ENCODE measurements at regions not wholly inside any gene's neighbourhood (a gene's known extent, or its start where the extent isn't known, plus 50 kb on each side); places are given as distances from the start of the nearest gene placed in this dataset.

DNA sequence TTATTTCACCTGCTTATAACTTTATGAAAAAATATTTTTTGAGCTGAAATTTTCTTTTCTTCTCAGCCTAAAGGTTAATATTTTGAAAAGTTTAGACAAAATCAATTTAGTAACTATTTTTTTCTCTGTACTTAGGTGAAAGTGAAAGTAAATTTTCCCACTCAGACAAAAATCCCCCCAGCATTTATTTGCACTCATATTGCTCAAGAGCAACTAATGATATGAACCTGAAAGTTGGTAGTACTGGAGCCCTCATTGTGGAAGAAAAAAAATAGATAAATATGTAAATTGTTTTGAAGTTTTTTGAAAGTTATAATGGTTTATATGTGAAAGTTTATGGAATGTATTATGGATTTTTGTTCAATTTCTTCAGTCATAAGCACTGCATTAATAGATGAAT, 1005.9 kb upstream of the ATXN7L3B start:
- peaks cover 0 to 1% (median 0%) of the 10 kb centered on the region in 3 donors for H3K27me3 Mint-ChIP-seq (ENCODE audit: low read depth in 3 of 3)
- intact Hi-C loops (cut with micrococcal nuclease) = no loop called here

DNA sequence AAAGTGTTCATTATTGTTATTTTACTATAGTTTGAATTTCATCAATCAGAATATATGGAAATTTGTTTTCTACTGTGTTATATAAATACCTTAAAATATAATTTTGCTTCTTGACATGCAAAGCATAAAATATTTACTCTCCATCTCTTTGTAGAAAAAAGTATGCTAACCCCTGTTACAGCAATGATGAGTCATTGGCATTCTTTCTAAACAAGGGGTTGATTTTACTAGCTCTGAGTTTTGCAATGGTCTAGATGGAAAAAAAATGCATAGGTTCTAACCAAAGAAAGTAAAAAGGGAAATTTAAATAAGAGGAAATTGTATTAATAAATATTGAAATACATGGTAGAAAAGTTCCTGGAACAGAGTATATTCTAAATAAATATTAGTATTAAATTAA, 990.2 kb upstream of the ATXN7L3B start:
- no peaks in the 10 kb centered on the region for H3K36me3 ChIP-seq (replicated peaks in 1 of 2; ENCODE audit: control insufficient read depth in 1 of 2, insufficient read depth in 2 of 2, low read length in 2 of 2)
- no peaks in the 10 kb centered on the region for H3K79me2 ChIP-seq (ENCODE audit: insufficient read depth, low read length)
- DNase-seq = no peak
- intact Hi-C loops (cut with micrococcal nuclease) = no loop called here
- no peak overlapping the region for H3K27ac Mint-ChIP-seq
- no peak overlapping the region for H3K27ac ChIP-seq (ENCODE audit: low read depth in 1 of 2, low read length in 2 of 2)
- no peaks in the 10 kb centered on the region for H3K4me1 Mint-ChIP-seq
- H3K4me3 Mint-ChIP-seq = no peak overlapping the region
- H3K4me1 ChIP-seq (ENCODE audit: control insufficient read depth in 1 of 2, insufficient read depth in 2 of 2, low read length in 2 of 2) = no peaks in the 10 kb centered on the region
- H3K9me3 Mint-ChIP-seq = peaks cover 0 to 4% (median 0%) of the 10 kb centered on the region in 7 donors
- H3K27me3 Mint-ChIP-seq (ENCODE audit: low read depth in 3 of 3) = peaks cover 0 to 2% (median 2%) of the 10 kb centered on the region in 3 donors
- H3K9ac ChIP-seq (ENCODE audit: insufficient read depth, low read length, poor library complexity, severe bottlenecking) = no peak overlapping the region
- H3K9me3 ChIP-seq (replicated peaks in 1 of 2; ENCODE audit: control insufficient read depth in 1 of 2, insufficient read depth in 1 of 2, low read length in 2 of 2) = peaks cover 2 to 7% of the 10 kb centered on the region in 2 donors
- H3K4me2 ChIP-seq (replicated peaks; ENCODE audit: extremely low read depth, low read length, poor library complexity, severe bottlenecking) = no peak overlapping the region
- TF ChIP-seq, protein P1, sequence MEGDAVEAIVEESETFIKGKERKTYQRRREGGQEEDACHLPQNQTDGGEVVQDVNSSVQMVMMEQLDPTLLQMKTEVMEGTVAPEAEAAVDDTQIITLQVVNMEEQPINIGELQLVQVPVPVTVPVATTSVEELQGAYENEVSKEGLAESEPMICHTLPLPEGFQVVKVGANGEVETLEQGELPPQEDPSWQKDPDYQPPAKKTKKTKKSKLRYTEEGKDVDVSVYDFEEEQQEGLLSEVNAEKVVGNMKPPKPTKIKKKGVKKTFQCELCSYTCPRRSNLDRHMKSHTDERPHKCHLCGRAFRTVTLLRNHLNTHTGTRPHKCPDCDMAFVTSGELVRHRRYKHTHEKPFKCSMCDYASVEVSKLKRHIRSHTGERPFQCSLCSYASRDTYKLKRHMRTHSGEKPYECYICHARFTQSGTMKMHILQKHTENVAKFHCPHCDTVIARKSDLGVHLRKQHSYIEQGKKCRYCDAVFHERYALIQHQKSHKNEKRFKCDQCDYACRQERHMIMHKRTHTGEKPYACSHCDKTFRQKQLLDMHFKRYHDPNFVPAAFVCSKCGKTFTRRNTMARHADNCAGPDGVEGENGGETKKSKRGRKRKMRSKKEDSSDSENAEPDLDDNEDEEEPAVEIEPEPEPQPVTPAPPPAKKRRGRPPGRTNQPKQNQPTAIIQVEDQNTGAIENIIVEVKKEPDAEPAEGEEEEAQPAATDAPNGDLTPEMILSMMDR (IDR thresholded peaks at IDR 0.05) = no peak
- no peaks in the 10 kb centered on the region for H3K36me3 Mint-ChIP-seq
- no peaks in the 10 kb centered on the region for H4K20me1 ChIP-seq (ENCODE audit: insufficient read depth, low read length)
- H3K4me3 ChIP-seq (replicated peaks in 1 of 3; ENCODE audit: low read depth in 2 of 3, low read length in 3 of 3) = no peak overlapping the region
- H3K27me3 ChIP-seq (ENCODE audit: control insufficient read depth in 2 of 2, insufficient read depth in 2 of 2, low read length in 2 of 2) = no peaks in the 10 kb centered on the region
- no peak overlapping the region for H2AFZ ChIP-seq (ENCODE audit: insufficient read depth, low read depth, low read length, poor library complexity, severe bottlenecking)

More for the DNA sequence above, 1005.9 kb upstream of the ATXN7L3B start:
- H3K4me3 Mint-ChIP-seq = no peak overlapping the region
- Histone ChIP-seq H3K9ac (ENCODE audit: insufficient read depth, low read length, poor library complexity, severe bottlenecking) (no peak overlapping the region), H3K36me3 (replicated peaks in 1 of 2; ENCODE audit: control insufficient read depth in 1 of 2, insufficient read depth in 2 of 2, low read length in 2 of 2) (no peaks in the 10 kb centered on the region), H3K4me2 (replicated peaks; ENCODE audit: extremely low read depth, low read length, poor library complexity, severe bottlenecking) (no peak overlapping the region), H3K27ac (ENCODE audit: low read depth in 1 of 2, low read length in 2 of 2) (no peak overlapping the region), H3K27me3 (ENCODE audit: control insufficient read depth in 2 of 2, insufficient read depth in 2 of 2, low read length in 2 of 2) (no peaks in the 10 kb centered on the region), H2AFZ (ENCODE audit: insufficient read depth, low read depth, low read length, poor library complexity, severe bottlenecking) (no peak overlapping the region), H3K4me1 (ENCODE audit: control insufficient read depth in 1 of 2, insufficient read depth in 2 of 2, low read length in 2 of 2) (no peaks in the 10 kb centered on the region), H3K9me3 (replicated peaks in 1 of 2; ENCODE audit: control insufficient read depth in 1 of 2, insufficient read depth in 1 of 2, low read length in 2 of 2) (peaks cover 5% of the 10 kb centered on the region in 2 donors), H3K4me3 (replicated peaks in 1 of 3; ENCODE audit: low read depth in 2 of 3, low read length in 3 of 3) (no peak overlapping the region), H3K79me2 (ENCODE audit: insufficient read depth, low read length) (no peaks in the 10 kb centered on the region), H4K20me1 (ENCODE audit: insufficient read depth, low read length) (no peaks in the 10 kb centered on the region)
- no peaks in the 10 kb centered on the region for H3K36me3 Mint-ChIP-seq
- DNase-seq = no peak
- peaks cover 0 to 8% (median 2%) of the 10 kb centered on the region in 7 donors for H3K9me3 Mint-ChIP-seq
- no peaks in the 10 kb centered on the region for H3K4me1 Mint-ChIP-seq
- no peak overlapping the region for H3K27ac Mint-ChIP-seq
- TF ChIP-seq, protein P1 (IDR thresholded peaks at IDR 0.05) = no peak

Measured in CD14-positive monocyte (primary cell).